ENCODE measurements at regions not wholly inside any gene's neighbourhood (a gene's known extent, or its start where the extent isn't known, plus 50 kb on each side); places are given as distances from the start of the nearest gene placed in this dataset.
A peak's percentile ranks its signal among the peaks of the same experiment; 100 is the strongest.

GRCh38 chr2:191598296-191598695 lies 79.6 kb upstream of the NABP1 start:
- Histone ChIP-seq H3K4me1 (ENCODE audit: control insufficient read depth in 2 of 2, insufficient read depth in 2 of 2, low read length in 2 of 2) (no peaks in the 10 kb centered on the region), H3K27me3 (ENCODE audit: control insufficient read depth in 2 of 2, insufficient read depth in 2 of 2, low read length in 2 of 2) (no peaks in the 10 kb centered on the region), H3K27ac (ENCODE audit: low read depth, low read length) (no peak overlapping the region), H3K4me3 (ENCODE audit: low read length) (no peak overlapping the region), H3K9me3 (ENCODE audit: control insufficient read depth in 2 of 3, low read length in 3 of 3) (no peaks in the 10 kb centered on the region), H3K36me3 (ENCODE audit: control insufficient read depth in 2 of 3, insufficient read depth in 3 of 3, low read length in 3 of 3) (no peaks in the 10 kb centered on the region)
- Mint-ChIP-seq H3K36me3 (no peaks in the 10 kb centered on the region), H3K4me1 (peaks cover 0 to 1% (median 0%) of the 10 kb centered on the region in 7 donors), H3K27ac (no peak overlapping the region), H3K4me3 (no peak overlapping the region), H3K9me3 (no peaks in the 10 kb centered on the region), H3K27me3 (peaks cover 0 to 24% (median 0%) of the 10 kb centered on the region in 5 donors)
- ATAC-seq (no peak), DNase-seq (no peak)
- intact Hi-C loops (cut with micrococcal nuclease), result no loop called here
- ChIA-PET CTCF (no interaction called here), POLR2A (interaction anchor here (1.2 kb wide), 1 partner anchor 80 kb away, joined by 5 read pairs; the partner anchor contains the start of gene NABP1)

DNA sequence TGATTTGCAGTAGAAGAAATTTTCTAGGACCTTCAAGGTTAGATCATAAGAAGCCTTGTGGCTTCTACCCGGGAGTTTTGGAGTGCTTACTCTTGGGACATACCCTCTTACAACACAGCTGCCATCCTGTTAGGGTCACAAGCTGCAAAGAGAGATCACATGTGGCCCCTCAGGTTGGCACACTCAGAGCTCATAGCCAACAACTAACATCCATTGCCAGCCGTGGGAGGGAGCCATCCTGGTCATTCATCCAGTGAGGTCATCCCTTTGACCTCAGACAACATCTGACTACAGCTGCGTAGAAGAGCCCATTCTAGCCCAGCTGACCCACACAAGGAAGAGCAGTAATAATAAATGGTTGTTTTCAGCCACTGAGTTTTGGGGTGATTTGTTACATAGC lies 76.9 kb upstream of the NABP1 start:
- H3K36me3 ChIP-seq (ENCODE audit: control insufficient read depth in 2 of 3, insufficient read depth in 3 of 3, low read length in 3 of 3), result no peaks in the 10 kb centered on the region
- no peaks in the 10 kb centered on the region for H3K9me3 ChIP-seq (ENCODE audit: control insufficient read depth in 2 of 3, low read length in 3 of 3)
- ATAC-seq, result peak; percentile 36
- no peaks in the 10 kb centered on the region for H3K36me3 Mint-ChIP-seq
- intact Hi-C loops (cut with micrococcal nuclease), result loop anchor here in 1 of 2 donors (2.0 kb wide), 1 partner anchor 16 kb away; no protein-coding TSS in a partner anchor
- H3K4me3 ChIP-seq (ENCODE audit: low read length), result no peak overlapping the region
- ChIA-PET CTCF (interaction anchor here (1.1 kb wide), 1 partner anchor 20 kb away, joined by 3 read pairs; no protein-coding TSS in a partner anchor), POLR2A (interaction anchor here (1.5 kb wide), 1 partner anchor 19 kb away, joined by 4 read pairs; no protein-coding TSS in a partner anchor)
- peaks cover 0 to 30% (median 0%) of the 10 kb centered on the region in 5 donors for H3K27me3 Mint-ChIP-seq
- no peaks in the 10 kb centered on the region for H3K9me3 Mint-ChIP-seq
- H3K27me3 ChIP-seq (ENCODE audit: control insufficient read depth in 2 of 2, insufficient read depth in 2 of 2, low read length in 2 of 2), result no peaks in the 10 kb centered on the region
- H3K4me1 ChIP-seq (ENCODE audit: control insufficient read depth in 2 of 2, insufficient read depth in 2 of 2, low read length in 2 of 2), result no peaks in the 10 kb centered on the region
- H3K27ac Mint-ChIP-seq, result no peak overlapping the region
- H3K27ac ChIP-seq (ENCODE audit: low read depth, low read length), result no peak overlapping the region
- peaks cover 0 to 1% (median 0%) of the 10 kb centered on the region in 7 donors for H3K4me1 Mint-ChIP-seq
- no peak for DNase-seq
- H3K4me3 Mint-ChIP-seq, result no peak overlapping the region

GRCh38 chr2:191604154-191604553 lies 73.8 kb upstream of the NABP1 start:
- Mint-ChIP-seq H3K4me3 (no peak overlapping the region), H3K27ac (no peak overlapping the region), H3K36me3 (no peaks in the 10 kb centered on the region), H3K9me3 (no peaks in the 10 kb centered on the region), H3K27me3 (peaks cover 0 to 28% (median 0%) of the 10 kb centered on the region in 5 donors), H3K4me1 (peaks cover 0 to 1% (median 0%) of the 10 kb centered on the region in 7 donors)
- intact Hi-C loops (cut with micrococcal nuclease), result loop anchor here in 1 of 2 donors (2.0 kb wide), 1 partner anchor 21 kb away; no protein-coding TSS in a partner anchor
- H3K4me3 ChIP-seq (ENCODE audit: low read length), result no peak overlapping the region
- no peak overlapping the region for H3K27ac ChIP-seq (ENCODE audit: low read depth, low read length)
- H3K4me1 ChIP-seq (ENCODE audit: control insufficient read depth in 2 of 2, insufficient read depth in 2 of 2, low read length in 2 of 2), result no peaks in the 10 kb centered on the region
- ChIA-PET POLR2A (interaction anchor here (1.3 kb wide), 1 partner anchor 73 kb away, joined by 4 read pairs; the partner anchor contains the start of gene NABP1), CTCF (no interaction called here)
- ATAC-seq (no peak), DNase-seq (no peak)
- H3K27me3 ChIP-seq (ENCODE audit: control insufficient read depth in 2 of 2, insufficient read depth in 2 of 2, low read length in 2 of 2), result no peaks in the 10 kb centered on the region
- H3K36me3 ChIP-seq (ENCODE audit: control insufficient read depth in 2 of 3, insufficient read depth in 3 of 3, low read length in 3 of 3), result no peaks in the 10 kb centered on the region
- H3K9me3 ChIP-seq (ENCODE audit: control insufficient read depth in 2 of 3, low read length in 3 of 3), result no peaks in the 10 kb centered on the region

DNA sequence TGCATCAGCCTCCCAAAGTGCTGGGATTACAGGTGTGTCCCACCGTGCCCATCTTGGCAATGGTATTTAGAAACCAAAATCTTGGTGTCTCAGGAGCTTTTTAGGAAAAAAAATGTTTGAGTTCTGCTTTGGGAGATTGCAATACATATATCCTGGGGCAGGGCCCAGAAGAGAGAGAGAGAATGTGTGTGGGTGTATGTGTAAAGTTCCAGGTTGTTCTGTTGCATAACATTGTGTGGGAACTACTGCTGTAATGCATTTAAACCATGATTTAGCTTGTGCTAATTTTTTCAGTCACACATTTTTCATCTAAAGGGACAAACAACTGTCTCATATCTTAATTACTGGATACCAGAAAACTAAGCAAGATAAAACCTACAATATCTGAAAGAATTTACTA lies 70.8 kb upstream of the NABP1 start:
- no peak for DNase-seq
- Histone ChIP-seq H3K27me3 (ENCODE audit: control insufficient read depth in 2 of 2, insufficient read depth in 2 of 2, low read length in 2 of 2) (no peaks in the 10 kb centered on the region), H3K27ac (ENCODE audit: low read depth, low read length) (no peak overlapping the region), H3K4me1 (ENCODE audit: control insufficient read depth in 2 of 2, insufficient read depth in 2 of 2, low read length in 2 of 2) (no peaks in the 10 kb centered on the region), H3K9me3 (ENCODE audit: control insufficient read depth in 2 of 3, low read length in 3 of 3) (no peaks in the 10 kb centered on the region), H3K4me3 (ENCODE audit: low read length) (no peak overlapping the region), H3K36me3 (ENCODE audit: control insufficient read depth in 2 of 3, insufficient read depth in 3 of 3, low read length in 3 of 3) (no peaks in the 10 kb centered on the region)
- CTCF ChIA-PET, result interaction anchor here (0.7 to 1.3 kb wide), 2 partner anchors 70 to 81 kb away, joined by 3 read pairs; partner anchors contain the start of gene NABP1
- Mint-ChIP-seq H3K4me1 (no peaks in the 10 kb centered on the region), H3K27ac (no peak overlapping the region), H3K27me3 (peaks cover 0 to 12% (median 0%) of the 10 kb centered on the region in 5 donors), H3K4me3 (no peak overlapping the region), H3K9me3 (no peaks in the 10 kb centered on the region), H3K36me3 (no peaks in the 10 kb centered on the region)
- POLR2A ChIA-PET, result interaction anchor here (0.5 to 1.1 kb wide), 2 partner anchors 10 to 78 kb away, joined by 3 to 7 read pairs; no protein-coding TSS in a partner anchor
- ATAC-seq, result no peak
- intact Hi-C loops (cut with micrococcal nuclease), result no loop called here

DNA sequence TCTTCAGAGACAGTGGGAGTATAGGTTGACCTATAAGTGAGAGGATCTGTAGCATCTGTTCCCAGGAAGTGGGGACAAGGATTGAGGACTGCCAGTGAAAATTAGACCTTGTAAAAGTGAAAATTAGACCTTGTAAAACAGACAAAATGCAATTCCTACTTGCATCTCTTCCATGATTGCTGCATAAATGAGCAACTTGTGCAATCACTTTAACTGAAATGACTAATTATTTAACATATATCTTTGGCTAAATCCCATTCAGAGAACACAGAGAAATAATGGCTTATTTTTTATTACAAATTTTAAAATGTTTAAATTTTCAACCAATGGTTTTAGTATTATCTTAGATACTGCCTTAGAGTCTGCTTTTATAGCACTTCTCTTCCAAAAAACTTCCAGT lies 67.2 kb upstream of the NABP1 start:
- H3K36me3 Mint-ChIP-seq, result peaks cover 0 to 4% (median 0%) of the 10 kb centered on the region in 5 donors
- no peak overlapping the region for H3K4me3 Mint-ChIP-seq
- no peaks in the 10 kb centered on the region for H3K36me3 ChIP-seq (ENCODE audit: control insufficient read depth in 2 of 3, insufficient read depth in 3 of 3, low read length in 3 of 3)
- ChIA-PET CTCF (no interaction called here), POLR2A (interaction anchor here (0.6 to 1.2 kb wide), 2 partner anchors 11 to 29 kb away, joined by 3 read pairs; no protein-coding TSS in a partner anchor)
- H3K9me3 Mint-ChIP-seq, result peaks cover 0 to 3% (median 0%) of the 10 kb centered on the region in 11 donors
- intact Hi-C loops (cut with micrococcal nuclease), result loop anchor here in 1 of 2 donors (10.0 kb wide), 1 partner anchor 1076 kb away; the partner anchor contains the start of gene NEMP2
- H3K4me1 ChIP-seq (ENCODE audit: control insufficient read depth in 2 of 2, insufficient read depth in 2 of 2, low read length in 2 of 2), result no peaks in the 10 kb centered on the region
- ATAC-seq, result no peak
- no peak for DNase-seq
- peaks cover 0 to 13% (median 4%) of the 10 kb centered on the region in 7 donors for H3K4me1 Mint-ChIP-seq
- no peak overlapping the region for H3K27ac ChIP-seq (ENCODE audit: low read depth, low read length)
- peaks cover 0 to 6% (median 0%) of the 10 kb centered on the region in 5 donors for H3K27me3 Mint-ChIP-seq
- H3K27me3 ChIP-seq (ENCODE audit: control insufficient read depth in 2 of 2, insufficient read depth in 2 of 2, low read length in 2 of 2), result no peaks in the 10 kb centered on the region
- H3K4me3 ChIP-seq (ENCODE audit: low read length), result no peak overlapping the region
- no peaks in the 10 kb centered on the region for H3K9me3 ChIP-seq (ENCODE audit: control insufficient read depth in 2 of 3, low read length in 3 of 3)
- no peak overlapping the region for H3K27ac Mint-ChIP-seq

DNA sequence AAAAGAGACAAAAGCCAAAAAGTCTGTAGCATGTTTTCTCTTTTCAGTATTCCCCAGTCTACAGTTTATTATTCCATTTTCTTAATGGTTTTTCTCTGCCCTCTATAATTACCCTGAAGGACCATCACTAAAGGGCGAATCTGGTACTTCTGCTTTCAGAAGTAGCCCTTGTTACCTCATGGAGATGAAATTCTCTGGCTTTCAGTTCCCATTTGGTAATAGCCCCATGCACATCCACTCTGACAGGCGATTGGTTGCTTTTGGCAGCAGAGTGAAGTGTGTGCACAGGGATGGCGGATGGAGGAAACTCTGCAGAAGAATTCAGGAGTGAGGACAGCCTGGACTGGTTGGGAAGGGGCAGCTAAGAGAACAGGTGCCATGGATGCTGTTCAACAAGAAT lies 66.3 kb upstream of the NABP1 start:
- ChIA-PET POLR2A (interaction anchor here (0.6 to 1.2 kb wide), 2 partner anchors 12 to 28 kb away, joined by 3 read pairs; no protein-coding TSS in a partner anchor), CTCF (no interaction called here)
- intact Hi-C loops (cut with micrococcal nuclease), result loop anchor here in 1 of 2 donors (10.0 kb wide), 1 partner anchor 1077 kb away; the partner anchor contains the start of gene NEMP2
- Mint-ChIP-seq H3K4me1 (peaks cover under 1 to 18% (median 6%) of the 10 kb centered on the region in 7 donors), H3K27me3 (peaks cover 0 to 2% (median 0%) of the 10 kb centered on the region in 5 donors), H3K4me3 (no peak overlapping the region), H3K27ac (peak overlapping the region in 1 of 9 donors; percentile 30), H3K36me3 (peaks cover 0 to 5% (median 0%) of the 10 kb centered on the region in 5 donors), H3K9me3 (peaks cover 0 to 3% (median 0%) of the 10 kb centered on the region in 11 donors)
- ATAC-seq (peak; percentile 81), DNase-seq (no peak)
- Histone ChIP-seq H3K4me1 (ENCODE audit: control insufficient read depth in 2 of 2, insufficient read depth in 2 of 2, low read length in 2 of 2) (no peaks in the 10 kb centered on the region), H3K27me3 (ENCODE audit: control insufficient read depth in 2 of 2, insufficient read depth in 2 of 2, low read length in 2 of 2) (no peaks in the 10 kb centered on the region), H3K36me3 (ENCODE audit: control insufficient read depth in 2 of 3, insufficient read depth in 3 of 3, low read length in 3 of 3) (no peaks in the 10 kb centered on the region), H3K9me3 (ENCODE audit: control insufficient read depth in 2 of 3, low read length in 3 of 3) (no peaks in the 10 kb centered on the region), H3K4me3 (ENCODE audit: low read length) (no peak overlapping the region), H3K27ac (ENCODE audit: low read depth, low read length) (no peak overlapping the region)

All from naive thymus-derived CD4-positive, alpha-beta T cell (primary cell).